GM19035 (cell line): ENCODE measurements at regions not wholly inside any gene's neighbourhood (a gene's known extent, or its start where the extent isn't known, plus 50 kb on each side); places are given as distances from the start of the nearest gene placed in this dataset.

ENCODE experiments used
- ATAC-seq: cut with Tn5 transposase; IDR thresholded peaks from one replicate; pipeline ENCODE4 v1.9.1; 2021; ENCODE audit not compliant: unreplicated experiment

GRCh38 chr2:139949242-139949972, 1169.2 kb upstream of the NXPH2 start:
- ATAC-seq = no peak

- ATAC-seq = no peak
These were observed 1166.5 kb upstream of the NXPH2 start for GRCh38 chr2:139946690-139947089.

DNA sequence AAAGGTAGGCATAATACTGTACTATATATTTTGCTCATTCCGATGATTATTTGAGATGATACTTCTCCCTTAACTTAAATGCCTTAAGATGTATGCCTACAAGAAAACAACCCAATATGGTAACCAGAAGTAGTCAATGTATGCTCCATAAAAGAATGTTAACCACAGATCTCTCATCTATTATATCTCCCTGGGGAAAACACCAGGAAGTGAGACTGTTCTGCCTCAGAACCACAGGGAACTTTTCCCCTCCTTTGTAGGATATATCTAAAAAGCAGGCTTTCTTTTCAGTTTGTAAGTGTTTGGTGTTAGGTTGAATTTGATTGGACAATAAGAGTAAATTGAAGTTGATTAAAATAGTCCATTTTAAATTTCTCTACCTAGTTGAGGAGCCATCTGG, 1160.5 kb upstream of the NXPH2 start:
- ATAC-seq = no peak

DNA sequence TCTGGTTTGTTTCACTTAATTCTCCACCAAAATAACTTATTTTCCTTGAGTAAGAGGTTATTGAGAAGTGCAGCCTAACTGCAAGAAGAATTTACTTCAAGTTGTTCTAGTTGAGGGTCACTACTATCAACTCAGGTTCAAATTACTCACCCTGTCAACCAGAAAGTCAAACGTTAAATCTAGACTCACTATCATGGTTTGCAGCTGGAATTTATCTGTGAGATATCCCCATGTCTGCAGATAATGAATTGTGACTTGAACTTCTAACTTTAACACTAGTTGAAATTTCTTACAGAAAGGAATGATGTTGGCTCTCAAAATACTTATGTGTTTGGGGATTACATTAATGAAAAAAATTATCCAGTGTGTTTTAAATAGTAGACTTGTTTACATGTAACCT, 1145.7 kb upstream of the NXPH2 start:
- ATAC-seq = no peak

GRCh38 chr2:139924070-139924469, 1143.9 kb upstream of the NXPH2 start:
- no peak for ATAC-seq

- ATAC-seq = no peak
These were observed 1138.8 kb upstream of the NXPH2 start for GRCh38 chr2:139918982-139919381.

GRCh38 chr2:139917690-139918384, 1137.6 kb upstream of the NXPH2 start:
- no peak for ATAC-seq

- ATAC-seq = no peak
These were observed 1136.6 kb upstream of the NXPH2 start for GRCh38 chr2:139916822-139917221.

DNA sequence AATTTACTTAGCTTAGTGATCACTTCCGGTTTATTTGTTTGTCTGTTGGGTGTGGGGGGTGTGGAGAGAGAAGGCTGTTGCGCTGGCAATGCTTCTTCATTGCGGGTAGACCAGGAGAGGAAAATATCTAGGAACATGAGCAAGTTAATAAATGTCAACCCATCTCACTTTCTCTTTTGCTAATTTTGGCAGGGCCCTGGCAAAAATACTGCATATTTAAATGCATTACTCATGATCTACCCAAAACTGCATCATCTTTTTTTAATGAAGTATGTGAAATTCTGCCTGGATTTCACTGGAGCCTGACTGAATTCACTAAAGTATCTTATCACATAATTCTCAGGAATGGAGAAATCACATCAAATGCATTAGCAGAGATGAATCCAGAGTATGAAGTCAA, 1131.0 kb upstream of the NXPH2 start:
- no peak for ATAC-seq

DNA sequence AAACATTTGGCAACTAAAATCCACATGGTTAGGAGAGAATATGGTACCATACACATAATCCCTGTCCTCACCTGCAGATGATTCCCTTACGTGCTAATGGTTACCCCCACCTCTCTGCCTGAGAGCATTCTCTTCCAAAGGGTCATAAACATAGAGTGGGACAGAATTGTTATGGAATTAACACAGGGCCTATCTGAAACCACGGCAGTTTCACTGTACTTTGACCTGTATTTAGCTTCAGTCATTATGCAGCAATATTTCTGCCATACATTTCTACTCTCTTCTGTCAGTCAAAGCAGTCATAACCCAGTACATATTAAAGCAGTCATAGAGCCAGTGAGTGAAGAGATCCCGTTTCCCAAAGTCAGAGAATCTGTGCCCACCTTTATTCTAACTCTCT, 1128.9 kb upstream of the NXPH2 start:
- no peak for ATAC-seq

GRCh38 chr2:139905624-139906023, 1125.4 kb upstream of the NXPH2 start:
- no peak for ATAC-seq

DNA sequence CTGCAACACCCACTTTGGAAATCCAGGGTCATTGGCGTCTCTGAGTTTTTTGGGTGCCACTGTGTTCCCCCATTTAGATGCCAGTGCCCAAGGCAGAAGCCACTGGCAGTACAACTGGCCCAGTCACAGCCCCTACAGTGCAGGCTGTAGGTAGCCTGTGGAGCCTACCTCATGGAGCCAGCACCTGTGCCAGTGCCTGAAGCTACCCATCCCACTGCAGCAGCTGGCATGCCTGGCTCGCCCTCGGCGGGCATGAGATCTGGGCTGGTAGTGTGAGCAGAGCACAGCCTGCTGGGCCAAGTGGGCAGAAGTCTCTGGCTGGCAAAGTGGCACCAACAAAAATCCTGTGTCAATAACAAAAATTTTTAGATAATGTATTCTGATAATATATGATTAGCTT, 1111.4 kb upstream of the NXPH2 start:
- no peak for ATAC-seq

DNA sequence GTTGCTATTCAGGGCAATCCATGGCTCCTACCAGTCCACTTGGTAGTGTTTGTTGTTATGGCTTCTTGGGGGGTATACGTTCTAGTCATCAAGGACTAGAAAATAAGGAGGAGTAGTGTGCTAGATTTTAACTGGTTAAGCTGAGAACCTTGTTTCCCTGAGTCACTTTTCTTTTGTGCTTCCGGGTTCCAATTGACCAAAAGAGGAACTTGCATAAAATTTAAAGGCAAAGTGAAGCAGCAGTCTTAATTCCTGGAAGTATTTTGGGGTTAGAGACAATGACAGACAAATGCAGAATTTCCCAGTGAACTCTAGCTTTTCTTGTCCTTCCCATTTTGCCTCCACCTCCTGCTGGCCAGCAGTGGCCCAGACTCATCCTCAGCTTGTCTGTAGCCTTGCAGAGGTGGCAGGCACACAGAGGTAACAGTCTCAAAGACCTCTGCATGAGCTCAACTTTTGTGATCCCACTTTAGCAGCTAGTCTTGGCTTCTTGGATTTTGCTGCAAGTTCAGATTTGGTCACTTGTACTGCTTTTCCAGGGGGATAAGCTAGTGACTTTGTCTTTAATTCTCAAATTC, 1105.8 kb upstream of the NXPH2 start:
- no peak for ATAC-seq

GRCh38 chr2:139876964-139877363, 1096.8 kb upstream of the NXPH2 start:
- no peak for ATAC-seq

DNA sequence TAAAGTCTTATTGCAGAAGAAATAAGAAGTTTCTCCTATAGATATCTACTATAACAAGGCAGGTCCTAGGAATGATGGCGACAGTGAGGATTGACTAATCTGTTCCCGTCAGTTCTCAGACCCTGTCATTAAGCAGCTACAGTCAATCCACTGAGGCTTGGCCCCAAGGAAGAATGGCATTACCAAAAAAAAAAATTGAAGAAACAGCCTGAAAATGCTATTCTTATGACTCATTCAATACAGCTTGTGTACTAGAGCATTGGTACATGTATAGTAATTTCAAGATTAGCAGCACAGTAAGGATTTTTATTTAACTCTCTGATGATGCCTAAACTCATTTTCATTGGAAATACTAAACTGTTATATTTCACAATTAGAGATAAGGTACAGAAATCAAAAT, 1096.1 kb upstream of the NXPH2 start:
- ATAC-seq = no peak

DNA sequence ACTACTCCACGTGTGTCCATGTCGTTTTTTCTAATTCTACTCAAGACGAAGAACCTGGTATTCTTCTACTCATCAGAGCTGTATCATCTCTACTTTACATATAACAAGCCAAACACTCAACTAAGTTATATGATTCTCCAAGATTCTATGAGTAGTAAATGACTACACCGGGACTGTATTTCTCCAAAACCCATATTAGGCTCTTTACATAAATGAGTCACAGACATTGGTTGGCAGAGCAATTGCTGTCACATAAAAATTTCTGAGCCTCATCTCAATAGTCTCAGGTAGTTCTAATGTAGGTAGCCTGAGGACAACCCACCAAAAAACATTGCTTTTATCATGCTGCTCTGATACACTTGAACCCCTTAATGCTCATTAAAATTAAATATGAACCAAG, 1092.3 kb upstream of the NXPH2 start:
- ATAC-seq = no peak

DNA sequence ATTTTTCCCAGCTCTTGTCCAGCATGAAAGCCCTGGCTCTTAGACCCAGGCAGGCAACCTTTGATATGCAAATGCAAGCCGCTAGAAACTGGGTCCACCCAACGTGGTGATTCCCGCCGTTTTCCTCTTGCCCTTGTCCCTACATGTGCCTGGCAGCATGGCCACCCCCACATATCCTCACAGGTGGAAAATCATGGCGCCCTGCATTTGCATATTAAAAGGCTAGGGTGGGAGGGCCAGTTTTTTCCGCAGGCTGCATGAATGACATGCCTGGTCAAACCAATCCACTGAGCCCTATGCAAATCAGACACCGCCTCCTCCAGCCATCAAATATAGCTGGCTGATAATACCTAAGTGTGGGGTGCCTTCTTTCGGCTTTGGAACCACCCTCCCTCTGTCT, 1091.8 kb upstream of the NXPH2 start:
- no peak for ATAC-seq

DNA sequence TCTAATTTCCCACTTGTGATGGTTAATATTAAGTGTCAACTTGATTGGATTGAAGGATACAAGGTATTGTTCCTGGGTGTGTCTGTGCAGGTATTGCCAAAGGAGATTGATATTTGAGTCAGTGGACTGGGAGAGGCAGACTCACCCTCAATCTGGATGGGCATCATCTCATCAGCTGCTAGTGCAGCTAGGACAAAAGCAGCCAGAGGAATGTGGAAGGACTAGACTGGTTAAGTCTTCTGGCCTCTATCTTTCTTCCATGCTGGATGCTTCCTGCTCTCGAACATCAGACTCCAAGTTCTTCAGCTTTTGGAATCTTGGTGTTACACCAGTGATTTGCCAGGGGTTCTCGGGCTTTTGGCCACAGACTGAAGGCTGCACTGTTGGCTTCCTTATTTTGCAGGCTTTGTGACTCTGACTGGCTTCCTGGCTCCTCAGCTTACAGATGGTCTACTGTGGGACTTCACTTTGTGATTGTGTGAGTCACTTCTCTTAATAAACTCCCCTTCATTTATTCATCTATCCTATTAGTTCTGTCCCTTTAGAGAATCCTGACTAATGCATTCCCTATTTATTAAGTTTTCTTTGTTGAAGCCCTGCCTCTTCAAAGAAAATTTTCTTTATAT, 1087.5 kb upstream of the NXPH2 start:
- ATAC-seq = no peak

- no peak for ATAC-seq
These were observed 1084.7 kb upstream of the NXPH2 start for GRCh38 chr2:139864821-139865302.

- no peak for ATAC-seq
These were observed 1074.7 kb upstream of the NXPH2 start for GRCh38 chr2:139854769-139855483.

DNA sequence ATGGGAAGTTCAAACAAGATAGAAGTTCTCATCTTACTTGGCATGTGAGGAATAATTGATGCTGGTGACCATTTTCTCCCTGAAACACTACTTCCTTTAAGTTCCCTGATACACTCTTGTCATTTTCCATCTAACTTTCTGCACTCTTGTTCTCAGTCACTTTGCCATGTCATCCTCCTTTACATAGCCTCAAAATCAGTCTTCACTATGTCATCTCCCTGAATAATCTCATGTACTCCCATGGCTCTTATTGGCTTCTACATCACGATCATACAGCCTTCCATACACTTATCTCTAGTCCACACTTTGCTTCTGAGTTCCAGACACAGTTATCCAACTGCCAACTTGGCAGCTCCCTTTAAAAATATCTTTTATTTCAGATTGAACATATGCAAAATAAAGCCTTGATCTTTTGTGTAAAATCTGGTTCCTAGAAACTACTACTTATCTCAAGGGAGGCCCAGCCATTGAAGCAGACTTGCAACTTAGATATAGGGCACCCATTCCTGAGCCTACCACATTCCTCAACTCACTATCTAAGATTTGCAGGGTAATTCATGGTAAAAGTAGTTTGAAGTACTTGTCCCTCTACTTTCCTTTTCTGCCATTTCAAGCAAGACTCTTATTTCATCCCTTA, 1070.2 kb upstream of the NXPH2 start:
- no peak for ATAC-seq
